Skeletal muscle tissue (tissue), 3 donors: ENCODE measurements at regions not wholly inside any gene's neighbourhood (a gene's known extent, or its start where the extent isn't known, plus 50 kb on each side); places are given as distances from the start of the nearest gene placed in this dataset.

Source experiments
- H3K27ac ChIP-seq: one replicate; pipeline ENCODE4 v1.7.0; 2013; ENCODE audit warnings: mild to moderate bottlenecking, low read depth, low read length, inconsistent platforms
- H3K27me3 ChIP-seq, 3 donors: one replicate each; pipeline ENCODE4 v1.7.0; 2013; ENCODE audit warnings: low read length in 3 of 3; ENCODE audit not compliant: control insufficient read depth in 3 of 3, insufficient read depth in 3 of 3
- H3K36me3 ChIP-seq, 3 donors: one replicate each; pipeline ENCODE4 v1.7.0; 2013; ENCODE audit warnings: low read length in 3 of 3; ENCODE audit not compliant: control insufficient read depth in 3 of 3, insufficient read depth in 3 of 3
- H3K4me1 ChIP-seq, 3 donors: one replicate each; pipeline ENCODE4 v1.7.0; 2013; ENCODE audit warnings: low read length in 3 of 3, mild to moderate bottlenecking in 3 of 3; ENCODE audit not compliant: control insufficient read depth in 3 of 3, insufficient read depth in 3 of 3
- H3K4me3 ChIP-seq, 3 donors: one replicate each; pipeline ENCODE4 v1.7.0; 2013; ENCODE audit warnings: low read length in 3 of 3
- H3K9ac ChIP-seq, 3 donors: one replicate each; pipeline ENCODE4 v1.7.0; 2013; ENCODE audit warnings: low read length in 3 of 3, mild to moderate bottlenecking in 3 of 3, moderate library complexity in 2 of 3, low read depth in 1 of 3
- H3K9me3 ChIP-seq, 3 donors: one replicate each; pipeline ENCODE4 v1.7.0; 2013; ENCODE audit warnings: low read length in 3 of 3; ENCODE audit not compliant: control insufficient read depth in 3 of 3
- donor health status: Osteomylitis.

DNA sequence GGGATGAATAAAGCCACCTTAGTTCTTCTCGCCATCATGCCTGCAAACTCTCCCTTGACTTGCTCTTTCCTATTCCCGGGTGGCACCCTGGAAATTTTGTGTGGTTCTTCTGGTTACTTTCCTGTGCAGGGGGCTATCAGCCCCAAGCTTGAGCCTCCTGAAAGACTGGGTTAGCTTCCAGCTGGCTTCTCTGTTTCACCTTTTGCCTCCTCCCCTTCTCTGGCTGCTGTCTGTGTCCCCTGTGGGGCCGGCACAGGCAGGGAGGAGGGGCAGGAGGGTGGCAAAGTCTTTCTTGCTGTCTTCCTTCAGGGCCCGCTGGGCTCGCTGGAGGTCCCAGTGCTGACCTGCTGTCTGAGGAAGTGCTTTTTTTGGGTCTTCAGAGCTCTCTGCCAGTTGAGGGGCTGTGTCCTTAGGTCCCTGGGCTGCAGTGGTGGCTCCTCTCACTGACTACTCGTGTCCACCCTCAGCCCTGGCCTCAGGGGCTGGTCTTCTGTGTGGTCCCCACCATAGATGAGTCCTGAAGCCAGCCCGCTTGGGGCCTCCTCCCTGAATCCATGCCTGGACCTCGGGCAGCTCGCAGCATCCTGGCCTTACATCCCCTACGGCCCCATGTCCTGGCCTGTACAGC lies 196.5 kb downstream of the KLF13 start:
- Histone ChIP-seq H3K27me3 (peaks cover 0 to 2% (median 0%) of the 10 kb centered on the region in 3 donors), H3K36me3 (peaks cover 0 to 4% (median 0%) of the 10 kb centered on the region in 3 donors), H3K4me3 (no peak overlapping the region), H3K9ac (no peak overlapping the region), H3K9me3 (no peaks in the 10 kb centered on the region), H3K4me1 (peaks cover 0 to 5% (median 0%) of the 10 kb centered on the region in 3 donors), H3K27ac (no peak overlapping the region)

GRCh38 chr15:31523655-31524049 lies 197.0 kb downstream of the KLF13 start:
- H3K4me3 ChIP-seq, result no peak overlapping the region
- no peaks in the 10 kb centered on the region for H3K9me3 ChIP-seq
- peaks cover 0 to 5% (median 0%) of the 10 kb centered on the region in 3 donors for H3K4me1 ChIP-seq
- H3K27ac ChIP-seq, result no peak overlapping the region
- peaks cover 0 to 2% (median 0%) of the 10 kb centered on the region in 3 donors for H3K27me3 ChIP-seq
- peaks cover 0 to 4% (median 0%) of the 10 kb centered on the region in 3 donors for H3K36me3 ChIP-seq
- H3K9ac ChIP-seq, result no peak overlapping the region

DNA sequence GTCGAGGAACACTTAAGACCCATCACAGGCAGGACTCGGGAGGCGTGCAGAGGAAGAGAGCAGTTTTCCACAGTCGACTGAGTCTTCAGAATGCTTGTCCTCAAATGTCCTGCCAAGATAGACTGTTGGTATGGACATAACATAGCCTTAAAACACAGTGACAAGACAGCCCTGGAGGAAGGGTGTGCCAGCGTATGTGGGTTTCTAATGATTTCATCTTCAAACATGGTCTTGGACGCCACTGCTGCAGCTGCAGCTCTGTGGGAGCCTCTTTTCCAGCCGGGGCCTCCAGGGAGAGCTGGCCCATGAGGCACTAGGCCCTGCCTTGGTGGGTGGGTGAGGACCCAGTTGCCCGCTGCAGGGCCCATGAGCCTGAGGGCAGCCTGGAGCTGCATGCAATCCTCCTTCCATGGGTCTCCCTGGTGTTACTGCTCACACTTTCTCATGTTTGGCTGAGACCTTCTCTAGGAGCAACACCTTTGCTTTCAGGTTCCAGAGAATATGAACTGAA lies 198.6 kb downstream of the KLF13 start:
- Histone ChIP-seq H3K9me3 (no peaks in the 10 kb centered on the region), H3K4me1 (peaks cover 0 to 5% (median 0%) of the 10 kb centered on the region in 3 donors), H3K36me3 (peaks cover 0 to 4% (median 0%) of the 10 kb centered on the region in 3 donors), H3K27ac (no peak overlapping the region), H3K9ac (no peak overlapping the region), H3K4me3 (no peak overlapping the region), H3K27me3 (peaks cover 0 to 2% (median 0%) of the 10 kb centered on the region in 3 donors)

- Histone ChIP-seq H3K4me1 (peaks cover 0 to 5% (median 0%) of the 10 kb centered on the region in 3 donors), H3K36me3 (peaks cover 0 to 4% (median 0%) of the 10 kb centered on the region in 3 donors), H3K9me3 (no peaks in the 10 kb centered on the region), H3K27ac (no peak overlapping the region), H3K9ac (no peak overlapping the region), H3K27me3 (peaks cover 0 to 2% (median 0%) of the 10 kb centered on the region in 3 donors), H3K4me3 (no peak overlapping the region)
These were observed 199.5 kb downstream of the KLF13 start for GRCh38 chr15:31525988-31526665.

DNA sequence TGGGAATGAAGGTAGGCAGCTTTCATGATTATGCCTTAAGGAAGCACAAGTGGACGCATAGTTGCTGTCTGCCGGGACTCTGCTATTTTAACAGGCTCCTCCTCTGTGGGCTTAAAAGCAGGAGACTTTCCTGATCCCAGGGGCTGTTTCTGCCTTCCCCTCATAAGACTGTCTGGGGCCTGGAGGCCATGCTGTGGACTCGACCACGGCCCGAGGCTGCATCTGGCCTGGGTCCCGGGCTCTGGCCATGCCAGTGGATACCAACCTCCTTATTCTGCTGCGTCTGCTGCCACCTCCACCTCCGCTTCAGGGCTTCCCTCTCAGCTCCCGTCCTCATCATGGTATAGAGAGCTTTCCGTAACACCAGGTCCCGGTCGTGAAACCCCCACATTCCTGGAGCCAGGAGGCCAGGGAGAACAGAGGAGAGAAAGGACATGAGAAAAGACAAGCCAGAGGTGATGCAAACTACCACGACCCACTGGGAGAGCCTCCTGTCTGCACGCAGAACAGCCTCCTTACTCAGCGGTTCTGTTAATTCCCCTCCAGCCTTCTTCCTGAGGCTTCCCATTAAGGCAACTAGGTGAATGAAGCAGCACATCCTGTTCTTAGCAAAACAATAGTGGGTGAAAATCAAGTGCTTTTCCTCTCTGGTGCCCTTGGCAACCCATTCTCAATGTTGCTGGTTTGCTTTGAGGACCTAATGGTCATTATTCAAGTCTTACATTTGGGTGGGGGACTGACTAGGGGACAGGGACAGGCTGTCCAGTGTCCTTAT lies 200.5 kb downstream of the KLF13 start:
- Histone ChIP-seq H3K4me1 (peaks cover 0 to 5% (median 0%) of the 10 kb centered on the region in 3 donors), H3K9me3 (no peaks in the 10 kb centered on the region), H3K27me3 (peaks cover 0 to 2% (median 0%) of the 10 kb centered on the region in 3 donors), H3K36me3 (peaks cover 0 to 4% (median 0%) of the 10 kb centered on the region in 3 donors), H3K9ac (no peak overlapping the region), H3K27ac (no peak overlapping the region), H3K4me3 (no peak overlapping the region)

- Histone ChIP-seq H3K27me3 (peaks cover 0 to 2% (median 0%) of the 10 kb centered on the region in 3 donors), H3K9ac (no peak overlapping the region), H3K4me3 (no peak overlapping the region), H3K9me3 (no peaks in the 10 kb centered on the region), H3K27ac (no peak overlapping the region), H3K36me3 (peaks cover 0 to 4% (median 0%) of the 10 kb centered on the region in 3 donors), H3K4me1 (peaks cover 0 to 5% (median 0%) of the 10 kb centered on the region in 3 donors)
These were observed 202.2 kb downstream of the KLF13 start for GRCh38 chr15:31528846-31529245.

DNA sequence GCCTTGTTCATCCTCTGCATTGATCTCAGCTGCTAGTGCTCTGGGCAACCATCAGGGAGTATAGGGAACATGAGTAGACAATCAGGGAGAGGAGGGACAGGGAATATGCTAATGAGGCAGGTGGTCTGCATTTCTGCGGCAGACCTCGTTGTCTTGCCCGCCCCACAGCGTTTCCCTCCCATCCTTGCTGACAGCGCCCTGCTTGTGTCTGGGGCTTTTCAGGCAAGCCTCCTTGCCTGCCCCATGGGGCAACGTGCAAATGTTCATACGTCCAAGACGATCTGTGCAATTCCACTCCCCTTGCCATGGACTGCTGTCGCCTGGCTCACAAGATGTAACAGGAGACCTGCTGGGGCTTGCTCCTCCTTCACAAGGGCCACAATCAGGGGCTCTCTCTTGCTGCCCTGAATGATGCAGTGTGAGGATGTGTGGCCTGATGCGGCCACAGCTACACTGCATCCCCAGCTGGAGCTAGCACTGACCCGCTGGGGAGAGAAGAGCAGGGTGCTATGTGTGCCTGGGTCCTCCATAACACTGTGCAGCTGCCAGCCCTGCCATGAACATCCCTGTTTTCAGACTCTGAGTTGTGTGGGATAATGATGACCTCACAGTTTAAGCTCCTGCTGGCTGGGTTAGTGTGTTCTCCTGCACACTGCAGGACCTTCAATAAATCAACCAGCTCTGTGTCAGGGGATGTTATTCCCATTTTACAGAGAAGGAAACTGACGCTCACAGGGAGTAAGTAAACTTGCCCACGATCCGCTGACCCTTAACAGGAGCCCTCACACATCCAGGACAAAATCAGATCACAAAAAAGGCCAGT lies 211.3 kb downstream of the KLF13 start:
- Histone ChIP-seq H3K27ac (no peak overlapping the region), H3K9ac (no peak overlapping the region), H3K27me3 (peaks cover 0 to 5% (median 0%) of the 10 kb centered on the region in 3 donors), H3K4me3 (no peak overlapping the region), H3K4me1 (no peaks in the 10 kb centered on the region), H3K9me3 (no peaks in the 10 kb centered on the region), H3K36me3 (no peaks in the 10 kb centered on the region)

DNA sequence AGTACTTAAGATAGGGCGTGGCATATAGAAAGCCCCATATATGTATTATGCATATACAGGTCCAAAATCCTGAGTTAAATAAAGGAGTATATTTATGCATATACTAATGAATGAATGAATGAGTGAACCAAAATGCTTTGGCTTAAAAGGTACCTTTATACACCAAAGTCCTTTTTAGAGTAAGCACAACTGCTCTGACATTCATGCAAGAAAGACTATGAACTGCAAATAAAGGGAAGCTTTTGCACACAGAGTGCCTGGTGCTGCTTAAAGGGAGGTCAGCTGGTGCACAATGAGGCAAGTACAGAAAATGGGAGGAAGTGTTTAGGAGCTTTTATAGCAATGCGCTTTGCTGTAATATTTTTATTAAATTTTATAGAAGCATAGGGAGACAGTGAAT lies 214.0 kb downstream of the KLF13 start:
- Histone ChIP-seq H3K9ac (no peak overlapping the region), H3K9me3 (no peaks in the 10 kb centered on the region), H3K4me1 (no peaks in the 10 kb centered on the region), H3K27me3 (peaks cover 0 to 5% (median 0%) of the 10 kb centered on the region in 3 donors), H3K27ac (no peak overlapping the region), H3K36me3 (no peaks in the 10 kb centered on the region), H3K4me3 (no peak overlapping the region)

GRCh38 chr15:31544361-31544760 lies 217.7 kb downstream of the KLF13 start:
- Histone ChIP-seq H3K4me1 (no peaks in the 10 kb centered on the region), H3K27ac (no peak overlapping the region), H3K9me3 (no peaks in the 10 kb centered on the region), H3K4me3 (no peak overlapping the region), H3K9ac (no peak overlapping the region), H3K27me3 (no peaks in the 10 kb centered on the region), H3K36me3 (no peaks in the 10 kb centered on the region)
